ENCODE measurements at regions not wholly inside any gene's neighbourhood (a gene's known extent, or its start where the extent isn't known, plus 50 kb on each side); places are given as distances from the start of the nearest gene placed in this dataset.

GRCh38 chr20:48451401-48451800 lies 376.4 kb downstream of the PREX1 start:
- TF ChIP-seq SPI1 (IDR thresholded peaks at IDR 0.05; ENCODE audit: borderline replicate concordance, low read depth) (no peak), POLR2AphosphoS5 (IDR thresholded peaks at IDR 0.05; ENCODE audit: low read depth) (no peak), GABPA (IDR thresholded peaks at IDR 0.05; ENCODE audit: low read depth) (no peak), REST (IDR thresholded peaks at IDR 0.05; ENCODE audit: insufficient replicate concordance, low read depth) (no peak), CTCF (IDR thresholded peaks at IDR 0.05; ENCODE audit: insufficient read depth, low read length) (no peak)
- DNase-seq (ENCODE audit: low read depth in 1 of 2, low spot score in 1 of 2): no peak
- H3K27ac ChIP-seq (replicated peaks): no peak overlapping the region
- H3K27me3 ChIP-seq (ENCODE audit: insufficient read depth, poor library complexity, severe bottlenecking): no peaks in the 10 kb centered on the region
- H3K4me3 ChIP-seq (replicated peaks; ENCODE audit: insufficient read depth, low read length): no peak overlapping the region

GRCh38 chr20:48448666-48449600 lies 378.9 kb downstream of the PREX1 start:
- H3K27ac ChIP-seq (replicated peaks): no peak overlapping the region
- DNase-seq (ENCODE audit: low read depth in 1 of 2, low spot score in 1 of 2): no peak
- H3K4me3 ChIP-seq (replicated peaks; ENCODE audit: insufficient read depth, low read length): no peak overlapping the region
- H3K27me3 ChIP-seq (ENCODE audit: insufficient read depth, poor library complexity, severe bottlenecking): no peaks in the 10 kb centered on the region
- TF ChIP-seq CTCF (IDR thresholded peaks at IDR 0.05; ENCODE audit: insufficient read depth, low read length) (no peak), SPI1 (IDR thresholded peaks at IDR 0.05; ENCODE audit: borderline replicate concordance, low read depth) (no peak), GABPA (IDR thresholded peaks at IDR 0.05; ENCODE audit: low read depth) (no peak), REST (IDR thresholded peaks at IDR 0.05; ENCODE audit: insufficient replicate concordance, low read depth) (no peak), POLR2AphosphoS5 (IDR thresholded peaks at IDR 0.05; ENCODE audit: low read depth) (no peak)

GRCh38 chr20:48447456-48447855 lies 380.3 kb downstream of the PREX1 start:
- Histone ChIP-seq H3K27me3 (ENCODE audit: insufficient read depth, poor library complexity, severe bottlenecking) (no peaks in the 10 kb centered on the region), H3K4me3 (replicated peaks; ENCODE audit: insufficient read depth, low read length) (no peak overlapping the region), H3K27ac (replicated peaks) (no peak overlapping the region)
- DNase-seq (ENCODE audit: low read depth in 1 of 2, low spot score in 1 of 2): no peak
- no peak for TF ChIP-seq POLR2AphosphoS5 (IDR thresholded peaks at IDR 0.05; ENCODE audit: low read depth)
- TF ChIP-seq REST (IDR thresholded peaks at IDR 0.05; ENCODE audit: insufficient replicate concordance, low read depth): no peak
- TF ChIP-seq GABPA (IDR thresholded peaks at IDR 0.05; ENCODE audit: low read depth): no peak
